H9 (cell line): ENCODE measurements at regions not wholly inside any gene's neighbourhood (a gene's known extent, or its start where the extent isn't known, plus 50 kb on each side); places are given as distances from the start of the nearest gene placed in this dataset.

Source experiments
- DNase-seq: peaks from one replicate; pipeline ENCODE4 v3.0.0-alpha.2; 2017
- H2AFZ ChIP-seq: one replicate; pipeline ENCODE4 v1.6.1; 2013; ENCODE audit warnings: mild to moderate bottlenecking, low read length, control low read depth, moderate library complexity
- H2AK5ac ChIP-seq: 2 replicates; pipeline ENCODE4 v1.6.1; 2013; ENCODE audit warnings: low read length, control low read depth, mixed read lengths; ENCODE audit not compliant: insufficient read length
- H2BK120ac ChIP-seq: one replicate; pipeline ENCODE4 v1.6.1; 2013; ENCODE audit warnings: low read depth, mild to moderate bottlenecking, low read length, control low read depth, inconsistent platforms; ENCODE audit not compliant: poor library complexity, severe bottlenecking
- H2BK12ac ChIP-seq: 2 replicates; pipeline ENCODE4 v1.6.1; 2013; ENCODE audit warnings: low read length, control low read depth, mixed read lengths, low read depth; ENCODE audit not compliant: insufficient read length
- H2BK15ac ChIP-seq: 2 replicates; pipeline ENCODE4 v1.6.1; 2013; ENCODE audit warnings: low read depth, low read length, control low read depth
- H2BK20ac ChIP-seq: one replicate; pipeline ENCODE4 v1.6.1; 2013; ENCODE audit warnings: low read depth, mild to moderate bottlenecking, low read length, control low read depth, inconsistent platforms; ENCODE audit not compliant: poor library complexity, severe bottlenecking
- H2BK5ac ChIP-seq: 2 replicates; pipeline ENCODE4 v1.6.1; 2013; ENCODE audit warnings: low read length, control low read depth, mixed read lengths; ENCODE audit not compliant: insufficient read length
- H3K14ac ChIP-seq: 2 replicates; pipeline ENCODE4 v1.6.1; 2013; ENCODE audit warnings: low read length, control low read depth; ENCODE audit not compliant: insufficient read depth
- H3K18ac ChIP-seq: 2 replicates; pipeline ENCODE4 v1.6.1; 2013; ENCODE audit warnings: low read depth, mild to moderate bottlenecking, mixed read lengths, low read length, control low read depth; ENCODE audit not compliant: insufficient read length
- H3K23ac ChIP-seq: 2 replicates; pipeline ENCODE4 v1.6.1; 2013; ENCODE audit warnings: low read length, control low read depth, mixed read lengths, low read depth; ENCODE audit not compliant: insufficient read length
- H3K23me2 ChIP-seq: 2 replicates; pipeline ENCODE4 v1.6.1; 2013; ENCODE audit warnings: low read depth, mild to moderate bottlenecking, mixed read lengths, low read length, control low read depth; ENCODE audit not compliant: insufficient read length, poor library complexity, severe bottlenecking
- H3K27ac ChIP-seq: 2 replicates; pipeline ENCODE4 v1.5.1; 2013; ENCODE audit warnings: low read length, control low read depth, mixed read lengths, low read depth; ENCODE audit not compliant: insufficient read length
- H3K27me3 ChIP-seq: 2 replicates; pipeline ENCODE4 v1.6.1; 2013; ENCODE audit warnings: low read length, control low read depth, inconsistent platforms; ENCODE audit not compliant: insufficient read depth
- H3K4ac ChIP-seq: 2 replicates; pipeline ENCODE4 v1.6.1; 2013; ENCODE audit warnings: low read depth, mild to moderate bottlenecking, control low read depth, inconsistent platforms, low read length, moderate library complexity
- H3K4me1 ChIP-seq: 2 replicates; pipeline ENCODE4 v1.6.1; 2013; ENCODE audit warnings: low read length, control low read depth, inconsistent platforms; ENCODE audit not compliant: insufficient read depth
- H3K4me2 ChIP-seq: 2 replicates; pipeline ENCODE4 v1.6.1; 2013; ENCODE audit warnings: low read length, control low read depth, mixed read lengths; ENCODE audit not compliant: insufficient read length, insufficient read depth
- H3K56ac ChIP-seq: 2 replicates; pipeline ENCODE4 v1.6.1; 2013; ENCODE audit warnings: low read depth, mild to moderate bottlenecking, mixed read lengths, low read length, control low read depth; ENCODE audit not compliant: insufficient read length
- H3K79me1 ChIP-seq: 2 replicates; pipeline ENCODE4 v1.6.1; 2013; ENCODE audit warnings: low read depth, mild to moderate bottlenecking, moderate library complexity, low read length, control low read depth, inconsistent platforms; ENCODE audit not compliant: insufficient read depth, poor library complexity, severe bottlenecking
- H3K79me2 ChIP-seq: 2 replicates; pipeline ENCODE4 v1.6.1; 2013; ENCODE audit warnings: low read length, control low read depth, inconsistent platforms; ENCODE audit not compliant: insufficient read depth
- H3K9ac ChIP-seq: 2 replicates; pipeline ENCODE4 v1.6.1; 2013; ENCODE audit warnings: low read length, control low read depth, mixed read lengths; ENCODE audit not compliant: insufficient read length; ENCODE audit errors: extremely low read depth
- H3K9me3 ChIP-seq: one replicate; pipeline ENCODE4 v1.6.1; 2013; ENCODE audit warnings: low read depth, low read length, inconsistent platforms; ENCODE audit not compliant: control insufficient read depth
- H3T11ph ChIP-seq: one replicate; pipeline ENCODE4 v1.6.1; 2013; ENCODE audit warnings: mild to moderate bottlenecking, low read length, control low read depth, inconsistent platforms
- H4K20me1 ChIP-seq: one replicate; pipeline ENCODE4 v1.6.1; 2013; ENCODE audit not compliant: control insufficient read depth, insufficient read length, insufficient read depth
- H4K5ac ChIP-seq: 2 replicates; pipeline ENCODE4 v1.6.1; 2013; ENCODE audit warnings: low read depth, mild to moderate bottlenecking, mixed read lengths, low read length, control low read depth; ENCODE audit not compliant: insufficient read length
- H4K8ac ChIP-seq: replicated peaks from 2 replicates; pipeline ENCODE4 v1.6.1; 2013; ENCODE audit warnings: low read length, control low read depth, mixed read lengths, low read depth; ENCODE audit not compliant: insufficient read length
- H4K91ac ChIP-seq: 2 replicates; pipeline ENCODE4 v1.6.1; 2013; ENCODE audit warnings: low read depth, mild to moderate bottlenecking, moderate library complexity, mixed read lengths, low read length, control low read depth; ENCODE audit not compliant: insufficient read length
- H3K27ac Mint-ChIP-seq, 3 experiments: 2 replicates in 2 of 3; 3 replicates in 1 of 3; pipeline ENCODE4 v1.8.0; 2020 to 2021; ENCODE audit warnings: mixed read lengths in 3 of 3, mild to moderate bottlenecking in 1 of 3, moderate library complexity in 1 of 3
- H3K27me3 Mint-ChIP-seq: 2 replicates; pipeline ENCODE4 v1.8.0; 2021; ENCODE audit warnings: low read depth, mild to moderate bottlenecking, moderate library complexity, mixed read lengths
- H3K36me3 Mint-ChIP-seq, 3 experiments: 2 replicates in 2 of 3; 3 replicates in 1 of 3; pipeline ENCODE4 v1.8.0; 2020 to 2021; ENCODE audit warnings: low read depth in 3 of 3, mixed read lengths in 3 of 3; ENCODE audit not compliant: insufficient read depth in 1 of 3
- H3K4me1 Mint-ChIP-seq, 2 experiments: 2 replicates each; pipeline ENCODE4 v1.8.0; 2020; ENCODE audit warnings: mixed read lengths in 2 of 2
- H3K4me3 Mint-ChIP-seq, 2 experiments: 2 replicates in 1 of 2; 3 replicates in 1 of 2; pipeline ENCODE4 v1.8.0; 2020 to 2021; ENCODE audit warnings: mild to moderate bottlenecking in 2 of 2, mixed read lengths in 2 of 2, moderate library complexity in 1 of 2
- H3K9me3 Mint-ChIP-seq, 2 experiments: 2 replicates in 1 of 2; 3 replicates in 1 of 2; pipeline ENCODE4 v1.8.0; 2020; ENCODE audit warnings: mild to moderate bottlenecking in 2 of 2, mixed read lengths in 2 of 2, moderate library complexity in 1 of 2
- CTCF ChIP-seq: fragments of 200-600 bp; sonication (generic); conservative IDR thresholded peaks from 3 replicates; pipeline ENCODE4 v1.8.0; 2021; ENCODE audit warnings: antibody characterized with exemption, mild to moderate bottlenecking
- WGBS: extraction: QIAGEN DNeasy Blood & Tissue Kit; methylation state at CpG from one replicate; pipeline ENCODE4 v1.1.7; 2013; ENCODE audit warnings: missing lambda C conversion rate, low lambda C conversion rate, mixed read lengths; ENCODE audit not compliant: insufficient read length; ENCODE audit errors: extremely low coverage; 5-methylcytosine and 5-hydroxymethylcytosine counted together

- Histone ChIP-seq H3K4me1 (no peaks in the 10 kb centered on the region), H3K18ac (no peak overlapping the region), H3K4me2 (no peak overlapping the region), H3K79me2 (no peaks in the 10 kb centered on the region), H2BK5ac (no peak overlapping the region), H3K4ac (no peak overlapping the region), H2AFZ (no peak overlapping the region), H3K14ac (no peak overlapping the region), H2BK12ac (no peak overlapping the region), H2BK120ac (no peak overlapping the region), H3K79me1 (no peaks in the 10 kb centered on the region), H2AK5ac (no peak overlapping the region), H3K27me3 (no peaks in the 10 kb centered on the region), H3K9me3 (no peaks in the 10 kb centered on the region), H3K9ac (no peak overlapping the region), H3K23me2 (no peaks in the 10 kb centered on the region), H4K20me1 (no peaks in the 10 kb centered on the region), H3K27ac (no peak overlapping the region), H4K8ac (no peak overlapping the region), H4K91ac (no peak overlapping the region), H3T11ph (no peak overlapping the region), H4K5ac (no peak overlapping the region), H2BK20ac (no peak overlapping the region), H2BK15ac (no peak overlapping the region), H3K56ac (no peak overlapping the region), H3K23ac (no peak overlapping the region)
- WGBS = no CpG with 5 or more reads among the region's 9 CpGs
- peak; percentile 86 for DNase-seq
- Mint-ChIP-seq H3K9me3 (no peaks in the 10 kb centered on the region), H3K4me1 (peaks cover 5% of the 10 kb centered on the region in 2 experiments; a peak in 2 of 4 replicates), H3K36me3 (no peaks in the 10 kb centered on the region), H3K27me3 (no peaks in the 10 kb centered on the region), H3K27ac (peak overlapping the region in 1 of 3 experiments; percentile 59; a peak in 1 of 7 replicates), H3K4me3 (no peak overlapping the region)
- peak; percentile 77 for TF ChIP-seq CTCF
Measured at GRCh38 chr7:54839575-54840213, 80.7 kb upstream of the SEC61G start.
